ENCODE measurements at regions not wholly inside any gene's neighbourhood (a gene's known extent, or its start where the extent isn't known, plus 50 kb on each side); places are given as distances from the start of the nearest gene placed in this dataset.
A peak's percentile ranks its signal among the peaks of the same experiment; 100 is the strongest.

- no peak for DNase-seq (ENCODE audit: low read depth in 2 of 2)
- TF ChIP-seq CTCF (conservative IDR thresholded peaks at IDR 0.05 in 1 of 2, IDR thresholded peaks at IDR 0.05 in 1 of 2; ENCODE audit: low read depth in 1 of 2, low read length in 2 of 2): no peak
- H3K79me2 ChIP-seq (ENCODE audit: control insufficient read depth, insufficient read depth, low read length): no peaks in the 10 kb centered on the region
- H3K27me3 ChIP-seq (ENCODE audit: control insufficient read depth, insufficient read depth, low read length): no peaks in the 10 kb centered on the region
- H3K4me3 ChIP-seq (replicated peaks in 1 of 4; ENCODE audit: control extremely low read depth in 1 of 4, insufficient read depth in 1 of 4, low read depth in 3 of 4, low read length in 4 of 4): no peak overlapping the region
- no peaks in the 10 kb centered on the region for H3K36me3 ChIP-seq (ENCODE audit: control insufficient read depth, insufficient read depth, low read length)
- H2AFZ ChIP-seq (ENCODE audit: low read length): no peak overlapping the region
- no peak overlapping the region for H3K9ac ChIP-seq (ENCODE audit: insufficient read depth, low read length)
- H3K9me3 ChIP-seq (ENCODE audit: control insufficient read depth, insufficient read depth, low read depth, low read length): no peaks in the 10 kb centered on the region
- peaks cover 2% of the 10 kb centered on the region for H3K4me1 ChIP-seq (ENCODE audit: control insufficient read depth, extremely low read depth, insufficient read depth, low read length)
- no peak overlapping the region for H3K27ac ChIP-seq (ENCODE audit: insufficient read depth, low read length)
- no peaks in the 10 kb centered on the region for H4K20me1 ChIP-seq (ENCODE audit: control insufficient read depth, extremely low read depth, insufficient read depth, low read length)
- no peak overlapping the region for H3K4me2 ChIP-seq (ENCODE audit: extremely low read depth, insufficient read depth, low read length)
Measured at GRCh38 chr12:93244514-93245077, 133.1 kb upstream of the NUDT4 start.

DNA sequence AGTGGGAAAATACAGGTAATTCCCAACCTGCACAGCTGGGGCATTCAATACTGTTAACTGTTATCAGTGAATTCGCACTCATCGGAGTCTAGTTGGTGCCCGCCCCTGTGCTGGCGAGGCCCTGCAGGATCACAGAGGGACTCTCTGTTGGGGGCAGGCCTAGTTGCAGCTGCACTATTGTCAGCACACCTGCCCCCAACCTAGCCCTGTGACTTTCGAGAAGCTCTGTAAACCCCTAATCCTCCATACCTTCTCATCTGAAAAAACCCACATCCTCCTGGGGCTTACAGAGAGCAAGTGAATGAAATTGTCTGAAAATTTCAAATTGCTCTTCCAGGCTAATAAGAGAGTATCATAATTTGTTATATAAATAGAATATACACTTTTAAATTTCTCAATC lies 132.2 kb upstream of the NUDT4 start:
- TF ChIP-seq CTCF (conservative IDR thresholded peaks at IDR 0.05 in 1 of 2, IDR thresholded peaks at IDR 0.05 in 1 of 2; ENCODE audit: low read depth in 1 of 2, low read length in 2 of 2) (no peak), EZH2 (IDR thresholded peaks at IDR 0.05; ENCODE audit: low read length, missing control alignments) (no peak)
- Histone ChIP-seq H3K9ac (ENCODE audit: insufficient read depth, low read length) (no peak overlapping the region), H4K20me1 (ENCODE audit: control insufficient read depth, extremely low read depth, insufficient read depth, low read length) (no peaks in the 10 kb centered on the region), H3K79me2 (ENCODE audit: control insufficient read depth, insufficient read depth, low read length) (no peaks in the 10 kb centered on the region), H3K9me3 (ENCODE audit: control insufficient read depth, insufficient read depth, low read depth, low read length) (no peaks in the 10 kb centered on the region), H2AFZ (ENCODE audit: low read length) (no peak overlapping the region), H3K36me3 (ENCODE audit: control insufficient read depth, insufficient read depth, low read length) (no peaks in the 10 kb centered on the region), H3K4me1 (ENCODE audit: control insufficient read depth, extremely low read depth, insufficient read depth, low read length) (peaks cover 2% of the 10 kb centered on the region), H3K27ac (ENCODE audit: insufficient read depth, low read length) (no peak overlapping the region), H3K27me3 (ENCODE audit: control insufficient read depth, insufficient read depth, low read length) (no peaks in the 10 kb centered on the region), H3K4me3 (replicated peaks in 1 of 4; ENCODE audit: control extremely low read depth in 1 of 4, insufficient read depth in 1 of 4, low read depth in 3 of 4, low read length in 4 of 4) (no peak overlapping the region), H3K4me2 (ENCODE audit: extremely low read depth, insufficient read depth, low read length) (no peak overlapping the region)
- no peak for DNase-seq (ENCODE audit: low read depth in 2 of 2)

DNA sequence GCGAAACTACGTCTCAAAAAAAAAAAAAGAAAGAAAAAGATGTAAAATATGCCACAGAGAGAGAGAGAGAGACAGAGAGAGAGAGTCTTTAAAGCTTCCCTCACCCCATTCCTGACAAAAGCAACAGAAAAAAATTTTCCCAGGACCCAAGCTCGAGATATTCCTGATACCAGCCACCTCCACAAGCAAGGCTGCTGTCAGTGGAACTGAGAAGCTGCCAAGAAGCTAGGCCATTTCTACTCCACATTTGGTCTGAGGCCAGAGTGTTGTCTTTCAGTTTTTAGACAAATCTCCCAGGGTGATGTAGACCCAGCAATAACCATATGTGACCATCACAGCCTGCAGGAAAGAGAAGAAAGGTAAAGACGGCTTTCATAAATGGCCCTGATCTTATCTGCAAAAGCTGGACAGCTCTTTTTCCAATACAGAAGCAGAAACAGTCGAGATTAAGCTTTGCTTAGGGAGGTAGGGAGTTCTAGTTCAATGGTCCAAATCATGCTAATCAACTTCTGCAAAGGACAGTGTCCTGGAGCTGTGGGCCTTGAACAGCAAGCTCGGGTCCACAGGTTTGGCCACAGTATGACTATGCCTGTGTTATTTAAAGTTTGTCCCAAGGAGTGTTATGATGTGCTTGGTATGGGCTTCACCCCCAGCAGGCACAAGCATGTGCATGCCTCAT lies 130.3 kb upstream of the NUDT4 start:
- no peak overlapping the region for H3K4me3 ChIP-seq (replicated peaks in 1 of 4; ENCODE audit: control extremely low read depth in 1 of 4, insufficient read depth in 1 of 4, low read depth in 3 of 4, low read length in 4 of 4)
- TF ChIP-seq CTCF (conservative IDR thresholded peaks at IDR 0.05 in 1 of 2, IDR thresholded peaks at IDR 0.05 in 1 of 2; ENCODE audit: low read depth in 1 of 2, low read length in 2 of 2) (no peak), EZH2 (IDR thresholded peaks at IDR 0.05; ENCODE audit: low read length, missing control alignments) (no peak)
- H3K9ac ChIP-seq (ENCODE audit: insufficient read depth, low read length): no peak overlapping the region
- no peaks in the 10 kb centered on the region for H3K9me3 ChIP-seq (ENCODE audit: control insufficient read depth, insufficient read depth, low read depth, low read length)
- peaks cover 2% of the 10 kb centered on the region for H3K4me1 ChIP-seq (ENCODE audit: control insufficient read depth, extremely low read depth, insufficient read depth, low read length)
- no peaks in the 10 kb centered on the region for H3K27me3 ChIP-seq (ENCODE audit: control insufficient read depth, insufficient read depth, low read length)
- no peak overlapping the region for H2AFZ ChIP-seq (ENCODE audit: low read length)
- no peak overlapping the region for H3K4me2 ChIP-seq (ENCODE audit: extremely low read depth, insufficient read depth, low read length)
- H3K27ac ChIP-seq (ENCODE audit: insufficient read depth, low read length): no peak overlapping the region
- H3K79me2 ChIP-seq (ENCODE audit: control insufficient read depth, insufficient read depth, low read length): no peaks in the 10 kb centered on the region
- H4K20me1 ChIP-seq (ENCODE audit: control insufficient read depth, extremely low read depth, insufficient read depth, low read length): no peaks in the 10 kb centered on the region
- no peaks in the 10 kb centered on the region for H3K36me3 ChIP-seq (ENCODE audit: control insufficient read depth, insufficient read depth, low read length)
- DNase-seq (ENCODE audit: low read depth in 2 of 2): peak in 1 of 2 donors; percentile 49
